GM23248 (cell line): ENCODE measurements at regions not wholly inside any gene's neighbourhood (a gene's known extent, or its start where the extent isn't known, plus 50 kb on each side); places are given as distances from the start of the nearest gene placed in this dataset.

Source experiments
- EZH2 ChIP-seq: fragments of 200-600 bp; sonication (generic); IDR thresholded peaks from 2 replicates; pipeline ENCODE4 v1.6.1; 2018; ENCODE audit warnings: antibody characterized with exemption, mild to moderate bottlenecking; ENCODE audit not compliant: insufficient read depth, poor library complexity, severe bottlenecking
- EZH2phosphoT487 ChIP-seq: fragments of 200-600 bp; sonication (generic); IDR thresholded peaks from 2 replicates; pipeline ENCODE4 v1.6.1; 2018; ENCODE audit warnings: antibody characterized with exemption, moderate library complexity, mild to moderate bottlenecking, low read depth; ENCODE audit not compliant: insufficient read depth

DNA sequence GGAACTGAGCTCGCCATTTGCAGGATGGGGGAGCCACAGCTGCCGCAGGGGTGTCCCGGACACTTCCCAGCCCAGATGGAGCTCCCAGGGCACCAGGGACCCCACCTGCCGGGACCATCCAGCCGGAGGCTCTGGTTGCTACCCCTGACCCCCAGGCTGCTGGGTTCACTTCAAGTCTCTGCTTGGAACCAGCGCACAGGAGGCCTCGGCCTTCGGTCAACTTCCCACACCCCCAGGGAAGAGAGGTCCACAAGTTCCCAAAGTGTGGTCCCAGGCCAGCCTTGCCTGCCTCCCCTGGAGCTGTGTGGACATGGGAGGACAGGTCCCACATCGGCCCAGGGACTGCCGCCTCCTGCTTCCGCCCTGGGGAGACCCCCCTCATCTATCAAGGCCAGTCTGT, 117.0 kb downstream of the TEX29 start:
- no peak for TF ChIP-seq EZH2
- no peak for TF ChIP-seq EZH2phosphoT487
